T-helper 2 cell treated with Interferon-gamma antibody and Interleukin-4, amounts not matched to agents 5 μg/mL and 100 μg/mL, for 36 hours (primary cell): ENCODE measurements at regions not wholly inside any gene's neighbourhood (a gene's known extent, or its start where the extent isn't known, plus 50 kb on each side); places are given as distances from the start of the nearest gene placed in this dataset.

Experiments
- DNase-seq: peaks from one replicate; pipeline ENCODE4 v3.0.0; 2021; ENCODE audit warnings: low spot score
- H3K27ac Mint-ChIP-seq: one replicate; pipeline ENCODE4 v1.8.0; 2021; ENCODE audit warnings: mild to moderate bottlenecking, mixed read lengths
- H3K27me3 Mint-ChIP-seq: one replicate; pipeline ENCODE4 v1.8.0; 2021; ENCODE audit warnings: low read depth, mixed read lengths
- H3K36me3 Mint-ChIP-seq: one replicate; pipeline ENCODE4 v1.8.0; 2021; ENCODE audit warnings: low read depth, mixed read lengths
- H3K4me1 Mint-ChIP-seq: one replicate; pipeline ENCODE4 v1.8.0; 2021; ENCODE audit warnings: low read depth, mixed read lengths
- H3K4me3 Mint-ChIP-seq: one replicate; pipeline ENCODE4 v1.8.0; 2022; ENCODE audit warnings: mild to moderate bottlenecking, moderate library complexity, mixed read lengths
- H3K9me3 Mint-ChIP-seq: one replicate; pipeline ENCODE4 v1.8.0; 2021; ENCODE audit warnings: mixed read lengths

GRCh38 chr14:34040766-34041165 is 89.9 kb upstream of the EGLN3 start:
- DNase-seq = no peak
- Mint-ChIP-seq H3K9me3 (peaks cover 14% of the 10 kb centered on the region), H3K36me3 (peaks cover 18% of the 10 kb centered on the region), H3K27ac (no peak overlapping the region), H3K4me1 (peaks cover 63% of the 10 kb centered on the region), H3K4me3 (no peak overlapping the region), H3K27me3 (peaks cover 2% of the 10 kb centered on the region)

GRCh38 chr14:34039428-34040047 is 88.7 kb upstream of the EGLN3 start:
- no peak overlapping the region for H3K27ac Mint-ChIP-seq
- peaks cover 13% of the 10 kb centered on the region for H3K9me3 Mint-ChIP-seq
- peaks cover 17% of the 10 kb centered on the region for H3K36me3 Mint-ChIP-seq
- DNase-seq = no peak
- H3K27me3 Mint-ChIP-seq = peaks cover 2% of the 10 kb centered on the region
- peaks cover 59% of the 10 kb centered on the region for H3K4me1 Mint-ChIP-seq
- H3K4me3 Mint-ChIP-seq = no peak overlapping the region

- Mint-ChIP-seq H3K36me3 (peaks cover 11% of the 10 kb centered on the region), H3K9me3 (peaks cover 7% of the 10 kb centered on the region), H3K4me3 (no peak overlapping the region), H3K27me3 (peaks cover 2% of the 10 kb centered on the region), H3K27ac (no peak overlapping the region), H3K4me1 (peaks cover 48% of the 10 kb centered on the region)
- no peak for DNase-seq
Observed at GRCh38 chr14:34038358-34039057, 87.6 kb upstream of the EGLN3 start.

- Mint-ChIP-seq H3K36me3 (peaks cover 9% of the 10 kb centered on the region), H3K4me1 (peaks cover 39% of the 10 kb centered on the region), H3K4me3 (no peak overlapping the region), H3K27me3 (peaks cover 5% of the 10 kb centered on the region), H3K9me3 (peaks cover 9% of the 10 kb centered on the region), H3K27ac (no peak overlapping the region)
- DNase-seq = no peak
Observed at GRCh38 chr14:34036319-34036766, 85.5 kb upstream of the EGLN3 start.

- Mint-ChIP-seq H3K27ac (no peak overlapping the region), H3K4me3 (no peak overlapping the region), H3K9me3 (peaks cover 6% of the 10 kb centered on the region), H3K36me3 (peaks cover 7% of the 10 kb centered on the region), H3K27me3 (peaks cover 7% of the 10 kb centered on the region), H3K4me1 (peaks cover 38% of the 10 kb centered on the region)
- DNase-seq = no peak
Observed at GRCh38 chr14:34035934-34036250, 85.0 kb upstream of the EGLN3 start.

GRCh38 chr14:34035177-34035933 is 84.5 kb upstream of the EGLN3 start:
- DNase-seq = no peak
- Mint-ChIP-seq H3K27me3 (peaks cover 7% of the 10 kb centered on the region), H3K27ac (no peak overlapping the region), H3K4me3 (no peak overlapping the region), H3K9me3 (peaks cover 6% of the 10 kb centered on the region), H3K4me1 (peaks cover 35% of the 10 kb centered on the region), H3K36me3 (peaks cover 7% of the 10 kb centered on the region)

DNA sequence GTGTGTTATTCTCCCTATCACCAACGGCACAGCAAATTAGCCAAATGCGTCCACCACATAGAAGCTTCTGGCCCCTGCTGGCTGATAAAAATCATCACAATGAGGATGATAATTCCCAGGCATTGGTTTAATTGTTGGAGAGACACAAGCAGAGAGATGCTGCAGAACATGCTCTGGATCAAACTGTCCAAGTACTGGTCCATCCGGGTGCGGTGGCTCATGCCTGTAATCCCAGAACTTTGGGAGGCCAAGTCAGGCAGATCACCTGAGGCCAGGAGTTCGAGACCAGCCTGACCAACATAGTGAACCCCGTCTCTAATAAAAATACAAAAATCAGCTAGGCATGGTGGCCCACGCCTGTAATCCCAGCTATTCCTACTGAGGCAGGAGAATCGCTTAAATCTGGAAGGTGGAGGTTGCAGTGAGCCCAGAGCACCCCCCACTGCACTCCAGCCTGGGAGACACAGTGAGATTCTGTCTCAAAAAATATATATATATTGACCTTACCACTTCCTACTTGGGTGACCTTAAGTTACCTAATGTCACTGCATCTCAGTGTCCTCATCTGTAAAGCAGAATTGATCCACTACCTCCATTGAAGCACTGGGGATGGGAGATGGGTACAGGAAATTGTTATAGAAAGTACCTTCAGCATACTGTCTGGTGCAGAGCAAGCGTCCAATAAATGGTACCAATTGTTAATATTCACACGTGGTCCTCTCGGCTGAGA is 83.7 kb upstream of the EGLN3 start:
- no peak overlapping the region for H3K27ac Mint-ChIP-seq
- H3K4me1 Mint-ChIP-seq = peaks cover 31% of the 10 kb centered on the region
- no peak for DNase-seq
- H3K36me3 Mint-ChIP-seq = peaks cover 7% of the 10 kb centered on the region
- H3K27me3 Mint-ChIP-seq = peaks cover 7% of the 10 kb centered on the region
- H3K4me3 Mint-ChIP-seq = no peak overlapping the region
- H3K9me3 Mint-ChIP-seq = peaks cover 6% of the 10 kb centered on the region

DNA sequence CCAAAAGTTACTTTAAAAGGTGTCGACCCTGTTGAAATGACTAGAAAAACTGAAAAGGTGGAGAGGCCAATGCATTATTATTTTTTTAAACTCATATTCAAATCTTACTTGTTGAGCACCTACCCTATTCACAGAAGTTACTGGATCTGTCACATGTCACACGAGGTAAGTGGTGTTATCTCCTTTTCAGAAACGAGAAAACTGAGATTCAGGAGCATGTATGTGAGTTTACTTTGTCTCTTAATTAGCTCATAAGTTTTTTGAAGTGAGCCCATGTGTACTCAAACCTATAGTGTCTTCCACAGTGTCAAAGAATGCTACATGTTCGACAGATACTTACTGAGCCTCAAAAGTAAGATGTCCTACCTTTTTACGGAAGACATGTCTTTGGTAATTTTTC is 81.8 kb upstream of the EGLN3 start:
- Mint-ChIP-seq H3K9me3 (peaks cover 8% of the 10 kb centered on the region), H3K27ac (no peak overlapping the region), H3K4me3 (no peak overlapping the region), H3K36me3 (peaks cover 1% of the 10 kb centered on the region), H3K4me1 (peaks cover 17% of the 10 kb centered on the region), H3K27me3 (peaks cover 9% of the 10 kb centered on the region)
- no peak for DNase-seq

DNA sequence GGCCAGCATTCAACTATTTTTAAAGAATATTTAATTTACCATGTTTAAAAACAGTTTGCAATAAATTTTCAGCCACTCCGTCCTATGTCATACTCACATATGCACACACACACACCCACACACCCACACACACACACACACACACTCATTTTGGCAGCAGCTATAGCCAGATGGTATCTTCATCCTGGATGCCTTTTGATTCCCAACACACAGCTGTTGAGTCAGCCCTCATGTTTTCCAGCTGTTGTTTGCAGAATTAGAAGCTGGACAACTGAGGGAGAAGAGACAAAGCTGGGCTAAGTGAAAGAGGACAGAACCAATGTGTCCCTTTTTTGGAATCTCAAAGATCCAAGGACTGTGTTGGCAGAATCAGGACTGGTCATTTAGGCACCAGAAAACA is 80.0 kb upstream of the EGLN3 start:
- Mint-ChIP-seq H3K27me3 (peaks cover 9% of the 10 kb centered on the region), H3K9me3 (peaks cover 9% of the 10 kb centered on the region), H3K36me3 (peaks cover 1% of the 10 kb centered on the region), H3K4me1 (peaks cover 15% of the 10 kb centered on the region), H3K27ac (no peak overlapping the region), H3K4me3 (no peak overlapping the region)
- DNase-seq = no peak

GRCh38 chr14:34029921-34030334 is 79.1 kb upstream of the EGLN3 start:
- Mint-ChIP-seq H3K27ac (no peak overlapping the region), H3K4me1 (peaks cover 15% of the 10 kb centered on the region), H3K4me3 (no peak overlapping the region), H3K9me3 (peaks cover 9% of the 10 kb centered on the region), H3K27me3 (peaks cover 9% of the 10 kb centered on the region), H3K36me3 (peaks cover 4% of the 10 kb centered on the region)
- DNase-seq = no peak

DNA sequence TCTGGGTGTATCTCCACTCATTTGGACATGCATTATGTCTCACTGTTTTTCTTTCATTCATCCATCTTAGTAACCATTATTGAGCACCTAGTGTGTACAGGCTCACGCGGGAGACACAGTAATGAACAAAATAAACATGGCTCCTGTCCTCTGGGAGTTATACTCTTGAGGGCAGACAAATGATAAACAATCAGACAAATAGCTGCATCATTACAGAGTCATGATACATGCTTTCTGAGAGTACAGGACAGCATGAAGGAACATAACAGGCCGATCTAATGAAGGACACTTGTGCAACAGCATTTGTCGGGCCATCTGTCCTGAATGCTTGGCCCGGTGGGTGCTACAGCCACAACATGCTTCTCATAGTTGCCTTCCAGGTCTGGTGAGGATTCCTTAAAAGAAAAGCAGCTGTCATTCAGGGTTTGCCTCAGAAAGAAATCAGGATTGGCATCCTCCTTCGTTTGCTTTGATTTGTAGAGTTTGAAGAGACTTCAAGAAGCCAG is 77.2 kb upstream of the EGLN3 start:
- Mint-ChIP-seq H3K4me1 (peaks cover 18% of the 10 kb centered on the region), H3K36me3 (peaks cover 4% of the 10 kb centered on the region), H3K4me3 (no peak overlapping the region), H3K9me3 (peaks cover 9% of the 10 kb centered on the region), H3K27me3 (peaks cover 12% of the 10 kb centered on the region), H3K27ac (no peak overlapping the region)
- DNase-seq = no peak

GRCh38 chr14:34027130-34027989 is 76.5 kb upstream of the EGLN3 start:
- DNase-seq = no peak
- Mint-ChIP-seq H3K4me1 (peaks cover 18% of the 10 kb centered on the region), H3K4me3 (no peak overlapping the region), H3K36me3 (peaks cover 4% of the 10 kb centered on the region), H3K27me3 (peaks cover 12% of the 10 kb centered on the region), H3K9me3 (peaks cover 9% of the 10 kb centered on the region), H3K27ac (peak overlapping the region; percentile 31)
